HG02678 (cell line): ENCODE measurements at regions not wholly inside any gene's neighbourhood (a gene's known extent, or its start where the extent isn't known, plus 50 kb on each side); places are given as distances from the start of the nearest gene placed in this dataset.

Experiments used
- ATAC-seq: cut with Tn5 transposase; IDR thresholded peaks from one replicate; pipeline ENCODE4 v1.9.1; 2021; ENCODE audit warnings: mild to moderate bottlenecking, moderate library complexity; ENCODE audit not compliant: unreplicated experiment

- ATAC-seq: no peak
Observed at GRCh38 chr5:54370982-54371381, 60.6 kb upstream of the ARL15 start.

GRCh38 chr5:54367844-54368243, 57.5 kb upstream of the ARL15 start:
- no peak for ATAC-seq

- ATAC-seq: no peak
Observed at GRCh38 chr5:54366707-54367106, 56.3 kb upstream of the ARL15 start.

- ATAC-seq: no peak
Observed at GRCh38 chr5:54363669-54364068, 53.3 kb upstream of the ARL15 start.

GRCh38 chr5:54362992-54363625, 52.7 kb upstream of the ARL15 start:
- ATAC-seq: no peak

GRCh38 chr5:54362434-54362833, 52.1 kb upstream of the ARL15 start:
- no peak for ATAC-seq

GRCh38 chr5:54361691-54362411, 51.5 kb upstream of the ARL15 start:
- ATAC-seq: no peak

GRCh38 chr5:54360925-54361662, 50.7 kb upstream of the ARL15 start:
- ATAC-seq: no peak
